Caco-2 (cell line): ENCODE measurements at regions not wholly inside any gene's neighbourhood (a gene's known extent, or its start where the extent isn't known, plus 50 kb on each side); places are given as distances from the start of the nearest gene placed in this dataset.

ENCODE experiments used
- BruUV-seq: library from RNA; stranded (reverse); fragments of 400-500 nt; replicated peaks from 2 replicates; lab custom pipeline; 2021; lab: Mats Ljungman, UMichigan
- CTCF ChIA-PET: fragments of 300-600 bp; sonication (Branson Sonifier 250); formaldehyde crosslinking; loops from one replicate; lab custom pipeline; 2022; ENCODE audit warnings: antibody characterized with exemption; lab: Charles Lee
- POLR2A ChIA-PET: fragments of 300-600 bp; sonication (Branson Sonifier 250); formaldehyde crosslinking; loops from one replicate; lab custom pipeline; 2022; ENCODE audit warnings: antibody characterized with exemption; lab: Charles Lee
- DNase-seq, 2 experiments: peaks; one replicate each; pipeline versions ENCODE4 v3.0.0 to v3.0.0-alpha.2; 2020 to 2022
- H3K27me3 ChIP-seq: replicated peaks from 2 replicates; pipeline ENCODE4 v1.6.0; 2011; ENCODE audit warnings: low read length; ENCODE audit not compliant: control insufficient read depth, insufficient read depth
- H3K36me3 ChIP-seq: 2 replicates; pipeline ENCODE4 v1.5.1; 2011; ENCODE audit warnings: low read length; ENCODE audit not compliant: control insufficient read depth, insufficient read depth
- H3K4me1 ChIP-seq: fragments of 250-450 bp; sonication (Bioruptor Pico); 2 replicates; pipeline ENCODE4 v1.5.1; 2020; ENCODE audit warnings: mild to moderate bottlenecking
- H3K4me3 ChIP-seq: 2 replicates; pipeline ENCODE4 v1.5.1; 2011; ENCODE audit warnings: low read depth, mild to moderate bottlenecking, control low read depth, low read length
- H3K9me3 ChIP-seq: fragments of 250-450 bp; sonication (Bioruptor Pico); 2 replicates; pipeline ENCODE4 v1.5.1; 2020; ENCODE audit warnings: mild to moderate bottlenecking, moderate library complexity
- H3K27ac Mint-ChIP-seq: one replicate; pipeline ENCODE4 v1.8.0; 2022; ENCODE audit warnings: mixed read lengths; ENCODE audit not compliant: unreplicated experiment
- H3K27me3 Mint-ChIP-seq: one replicate; pipeline ENCODE4 v1.8.0; 2022; ENCODE audit warnings: mixed read lengths; ENCODE audit not compliant: insufficient read depth, unreplicated experiment
- H3K36me3 Mint-ChIP-seq: one replicate; pipeline ENCODE4 v1.8.0; 2022; ENCODE audit warnings: mild to moderate bottlenecking, mixed read lengths; ENCODE audit not compliant: insufficient read depth, unreplicated experiment
- H3K4me1 Mint-ChIP-seq: one replicate; pipeline ENCODE4 v1.8.0; 2022; ENCODE audit warnings: low read depth, mixed read lengths; ENCODE audit not compliant: unreplicated experiment
- H3K4me3 Mint-ChIP-seq: one replicate; pipeline ENCODE4 v1.8.0; 2022; ENCODE audit warnings: mild to moderate bottlenecking, moderate library complexity, mixed read lengths; ENCODE audit not compliant: unreplicated experiment
- H3K9me3 Mint-ChIP-seq: one replicate; pipeline ENCODE4 v1.8.0; 2022; ENCODE audit warnings: mixed read lengths; ENCODE audit not compliant: unreplicated experiment
- intact Hi-C: fragments of 100-400 bp; cut with micrococcal nuclease; formaldehyde crosslinking; loops from one replicate; pipeline ENCODE4 v1.10.0; 2022; ENCODE audit not compliant: unreplicated experiment
- TF ChIP-seq, protein P1 (sequence below), 2 experiments: fragments of 200-600 bp in 1 of 2; IDR thresholded peaks; 1 replicate in 1 of 2; 2 replicates in 1 of 2; pipeline versions ENCODE4 v1.5.1 to v1.8.0; 2011 to 2022; ENCODE audit warnings: antibody characterized with exemption in 1 of 2, control low read depth in 1 of 2, inconsistent platforms in 1 of 2, low read depth in 1 of 2, low read length in 1 of 2, mild to moderate bottlenecking in 1 of 2, moderate library complexity in 1 of 2; ENCODE audit not compliant: insufficient read depth in 1 of 2, severe bottlenecking in 1 of 2, unreplicated experiment in 1 of 2

DNA sequence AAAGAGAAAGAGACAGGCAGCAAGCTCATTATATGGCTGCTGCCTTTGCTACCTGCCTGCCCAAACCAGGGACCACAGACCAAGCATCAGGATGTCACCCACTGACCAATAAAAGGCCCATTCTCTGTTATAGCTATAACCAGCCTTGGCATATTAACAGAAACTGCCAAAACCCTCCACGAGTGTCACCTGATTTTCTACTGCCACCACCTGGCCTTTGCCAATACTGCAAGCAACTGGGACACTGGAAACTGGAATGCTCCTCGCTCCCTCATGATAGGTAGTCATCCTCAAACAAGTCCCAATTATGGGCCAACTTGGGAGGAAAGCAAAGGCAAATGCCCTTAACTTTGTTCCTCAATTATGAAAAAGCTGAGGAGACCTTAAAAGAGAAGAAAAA is 76.0 kb downstream of the SPIN4 start:
- Mint-ChIP-seq H3K27me3 (no peaks in the 10 kb centered on the region), H3K4me3 (no peak overlapping the region), H3K36me3 (no peaks in the 10 kb centered on the region), H3K27ac (no peak overlapping the region), H3K9me3 (no peaks in the 10 kb centered on the region), H3K4me1 (no peaks in the 10 kb centered on the region)
- Histone ChIP-seq H3K27me3 (no peaks in the 10 kb centered on the region), H3K9me3 (no peaks in the 10 kb centered on the region), H3K4me3 (no peak overlapping the region), H3K36me3 (no peaks in the 10 kb centered on the region), H3K4me1 (no peaks in the 10 kb centered on the region)
- DNase-seq: peak; percentile 28 to 49
- no TSS peak for BruUV-seq
- ChIA-PET CTCF (interaction anchor here (0.8 kb wide), 1 partner anchor 25 kb away, joined by 5 read pairs; no protein-coding TSS in a partner anchor), POLR2A (no interaction called here)
- intact Hi-C loops: loop anchor here (1.0 kb wide), 2 partner anchors 231 to 412 kb away; no protein-coding TSS in a partner anchor
- TF ChIP-seq, protein P1, sequence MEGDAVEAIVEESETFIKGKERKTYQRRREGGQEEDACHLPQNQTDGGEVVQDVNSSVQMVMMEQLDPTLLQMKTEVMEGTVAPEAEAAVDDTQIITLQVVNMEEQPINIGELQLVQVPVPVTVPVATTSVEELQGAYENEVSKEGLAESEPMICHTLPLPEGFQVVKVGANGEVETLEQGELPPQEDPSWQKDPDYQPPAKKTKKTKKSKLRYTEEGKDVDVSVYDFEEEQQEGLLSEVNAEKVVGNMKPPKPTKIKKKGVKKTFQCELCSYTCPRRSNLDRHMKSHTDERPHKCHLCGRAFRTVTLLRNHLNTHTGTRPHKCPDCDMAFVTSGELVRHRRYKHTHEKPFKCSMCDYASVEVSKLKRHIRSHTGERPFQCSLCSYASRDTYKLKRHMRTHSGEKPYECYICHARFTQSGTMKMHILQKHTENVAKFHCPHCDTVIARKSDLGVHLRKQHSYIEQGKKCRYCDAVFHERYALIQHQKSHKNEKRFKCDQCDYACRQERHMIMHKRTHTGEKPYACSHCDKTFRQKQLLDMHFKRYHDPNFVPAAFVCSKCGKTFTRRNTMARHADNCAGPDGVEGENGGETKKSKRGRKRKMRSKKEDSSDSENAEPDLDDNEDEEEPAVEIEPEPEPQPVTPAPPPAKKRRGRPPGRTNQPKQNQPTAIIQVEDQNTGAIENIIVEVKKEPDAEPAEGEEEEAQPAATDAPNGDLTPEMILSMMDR (IDR thresholded peaks at IDR 0.05; ENCODE audit: insufficient read depth in 1 of 2, low read depth in 1 of 2, low read length in 1 of 2, severe bottlenecking in 1 of 2, unreplicated experiment in 1 of 2): peak; percentile 39 to 50

DNA sequence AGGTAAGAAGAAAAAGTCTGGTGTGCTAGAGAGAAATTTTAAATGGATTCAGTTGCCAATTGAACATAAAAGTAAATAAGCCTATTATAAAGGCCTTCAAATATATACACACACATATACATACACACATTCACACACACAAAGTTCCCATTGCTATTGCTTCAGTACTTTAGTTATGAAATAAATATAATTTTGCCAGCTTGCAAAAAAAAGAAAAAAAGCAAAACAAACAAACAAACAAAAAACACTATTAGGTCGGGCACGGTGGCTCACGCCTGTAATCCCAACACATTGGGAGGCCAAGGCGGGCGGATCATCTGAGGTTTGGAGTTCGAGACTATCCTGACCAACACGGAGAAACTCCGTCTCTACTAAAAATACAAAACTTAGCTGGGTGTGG is 80.3 kb downstream of the SPIN4 start:
- Mint-ChIP-seq H3K36me3 (no peaks in the 10 kb centered on the region), H3K4me1 (no peaks in the 10 kb centered on the region), H3K4me3 (no peak overlapping the region), H3K27ac (no peak overlapping the region), H3K9me3 (no peaks in the 10 kb centered on the region), H3K27me3 (no peaks in the 10 kb centered on the region)
- Histone ChIP-seq H3K4me1 (no peaks in the 10 kb centered on the region), H3K9me3 (no peaks in the 10 kb centered on the region), H3K36me3 (no peaks in the 10 kb centered on the region), H3K27me3 (no peaks in the 10 kb centered on the region), H3K4me3 (no peak overlapping the region)
- BruUV-seq: no TSS peak
- ChIA-PET CTCF (no interaction called here), POLR2A (no interaction called here)
- TF ChIP-seq, protein P1 (IDR thresholded peaks at IDR 0.05; ENCODE audit: insufficient read depth in 1 of 2, low read depth in 1 of 2, low read length in 1 of 2, severe bottlenecking in 1 of 2, unreplicated experiment in 1 of 2): no peak
- intact Hi-C loops: no loop called here
- no peak for DNase-seq

DNA sequence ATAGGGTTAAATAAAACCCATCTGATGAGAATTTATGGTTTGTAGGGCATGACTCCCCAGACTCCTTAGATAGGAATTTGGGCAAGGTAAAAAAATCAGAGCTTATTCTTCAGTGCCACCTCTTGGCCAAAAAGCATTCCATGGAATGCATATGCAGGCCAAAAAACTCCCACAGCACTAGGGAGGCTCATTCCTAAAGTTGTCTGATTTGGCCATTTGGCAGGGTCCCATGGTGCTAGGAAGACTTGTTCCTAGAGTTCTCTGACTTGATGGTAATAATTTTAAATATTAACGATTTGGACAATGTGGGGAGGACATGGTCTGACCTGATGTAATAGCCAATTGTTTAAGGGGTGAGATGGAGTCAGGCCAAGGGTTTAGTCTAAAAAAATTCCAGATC is 93.0 kb downstream of the SPIN4 start:
- CTCF ChIA-PET: no interaction called here
- DNase-seq: no peak

More for the DNA sequence above, 93.0 kb downstream of the SPIN4 start:
- Mint-ChIP-seq H3K36me3 (no peaks in the 10 kb centered on the region), H3K4me1 (no peaks in the 10 kb centered on the region), H3K4me3 (no peak overlapping the region), H3K27ac (no peak overlapping the region), H3K27me3 (no peaks in the 10 kb centered on the region), H3K9me3 (no peaks in the 10 kb centered on the region)
- no peaks in the 10 kb centered on the region for H3K4me1 ChIP-seq
- H3K4me3 ChIP-seq: no peak overlapping the region
- POLR2A ChIA-PET: no interaction called here
- no peaks in the 10 kb centered on the region for H3K27me3 ChIP-seq
- no TSS peak for BruUV-seq
- intact Hi-C loops: no loop called here
- no peaks in the 10 kb centered on the region for H3K9me3 ChIP-seq
- TF ChIP-seq, protein P1 (IDR thresholded peaks at IDR 0.05; ENCODE audit: insufficient read depth in 1 of 2, low read depth in 1 of 2, low read length in 1 of 2, severe bottlenecking in 1 of 2, unreplicated experiment in 1 of 2): no peak
- no peaks in the 10 kb centered on the region for H3K36me3 ChIP-seq
